ENCODE measurements at regions not wholly inside any gene's neighbourhood (a gene's known extent, or its start where the extent isn't known, plus 50 kb on each side); places are given as distances from the start of the nearest gene placed in this dataset.

- intact Hi-C loops (cut with DNase I; ENCODE audit: low total_unique reads) = no loop called here
- TF ChIP-seq POLR2A (IDR thresholded peaks at IDR 0.05) = no peak
- no peak for TF ChIP-seq CTCF (IDR thresholded peaks at IDR 0.05)
Observed at GRCh38 chr3:1552831-1553230, 460.0 kb downstream of the CNTN6 start.

GRCh38 chr3:1561427-1561826, 468.6 kb downstream of the CNTN6 start:
- no peak for TF ChIP-seq POLR2A (IDR thresholded peaks at IDR 0.05)
- no peak for TF ChIP-seq CTCF (IDR thresholded peaks at IDR 0.05)
- DNase-seq (ENCODE audit: low spot score in 2 of 2) = no peak
- intact Hi-C loops (cut with DNase I; ENCODE audit: low total_unique reads) = no loop called here
- no peak overlapping the region for H3K4me3 ChIP-seq (ENCODE audit: low read depth, poor library complexity, severe bottlenecking)
- 82 to 85% methylated on average over 3 of the region's 3 CpGs for WGBS, 2 donors

More at GRCh38 chr3:1552831-1553230, 460.0 kb downstream of the CNTN6 start:
- no peak for DNase-seq (ENCODE audit: low spot score in 2 of 2)
- WGBS, 2 donors = 60 to 61% methylated on average over 1 of the region's 1 CpG
- no peak overlapping the region for H3K4me3 ChIP-seq (ENCODE audit: low read depth, poor library complexity, severe bottlenecking)

- intact Hi-C loops (cut with DNase I; ENCODE audit: low total_unique reads) = no loop called here
- no peak overlapping the region for H3K4me3 ChIP-seq (ENCODE audit: low read depth, poor library complexity, severe bottlenecking)
- TF ChIP-seq POLR2A (IDR thresholded peaks at IDR 0.05) (no peak), CTCF (IDR thresholded peaks at IDR 0.05) (no peak)
- DNase-seq (ENCODE audit: low spot score in 2 of 2) = no peak
Observed at GRCh38 chr3:1571736-1572135, 478.9 kb downstream of the CNTN6 start.

GRCh38 chr3:1576047-1576446, 483.2 kb downstream of the CNTN6 start:
- DNase-seq (ENCODE audit: low spot score in 2 of 2) = no peak

GRCh38 chr3:1578124-1578806, 485.4 kb downstream of the CNTN6 start:
- no peak for DNase-seq (ENCODE audit: low spot score in 2 of 2)
- TF ChIP-seq POLR2A (IDR thresholded peaks at IDR 0.05) = no peak
- TF ChIP-seq CTCF (IDR thresholded peaks at IDR 0.05) = no peak
- intact Hi-C loops (cut with DNase I; ENCODE audit: low total_unique reads) = no loop called here
- H3K4me3 ChIP-seq (ENCODE audit: low read depth, poor library complexity, severe bottlenecking) = no peak overlapping the region
- 17 to 20% methylated on average over 6 of the region's 6 CpGs for WGBS, 2 donors

More at GRCh38 chr3:1576047-1576446, 483.2 kb downstream of the CNTN6 start:
- intact Hi-C loops (cut with DNase I; ENCODE audit: low total_unique reads) = no loop called here
- WGBS, 2 donors = 47 to 55% methylated on average over 3 of the region's 3 CpGs
- TF ChIP-seq CTCF (IDR thresholded peaks at IDR 0.05) = no peak
- TF ChIP-seq POLR2A (IDR thresholded peaks at IDR 0.05) = no peak
- no peak overlapping the region for H3K4me3 ChIP-seq (ENCODE audit: low read depth, poor library complexity, severe bottlenecking)

- H3K4me3 ChIP-seq (ENCODE audit: low read depth, poor library complexity, severe bottlenecking) = no peak overlapping the region
- TF ChIP-seq POLR2A (IDR thresholded peaks at IDR 0.05) (no peak), CTCF (IDR thresholded peaks at IDR 0.05) (no peak)
- WGBS, 2 donors = 94 to 98% methylated on average over 8 to 10 of the region's 10 CpGs
- DNase-seq (ENCODE audit: low spot score in 2 of 2) = no peak
- intact Hi-C loops (cut with DNase I; ENCODE audit: low total_unique reads) = no loop called here
Observed at GRCh38 chr3:1583044-1583443, 490.2 kb downstream of the CNTN6 start.

Data from lower leg skin (tissue), 4 donors.